Left colon (tissue), 2 donors: ENCODE measurements at regions not wholly inside any gene's neighbourhood (a gene's known extent, or its start where the extent isn't known, plus 50 kb on each side); places are given as distances from the start of the nearest gene placed in this dataset.

Source experiments
- ATAC-seq: fragments of 200-7000 bp; cut with Tn5 transposase; one replicate; pipeline ENCODE4 v1.9.1; 2020; ENCODE audit warnings: mild to moderate bottlenecking, moderate library complexity
- DNase-seq, 2 donors: peaks; one replicate each; pipeline ENCODE4 v3.0.0-alpha.2; 2020
- intact Hi-C, 2 donors: fragments of 100-400 bp; cut with DNase I in 1 of 2; cut with micrococcal nuclease in 1 of 2; formaldehyde crosslinking; loops; one replicate each; pipeline versions ENCODE4 v1.11.2 to v1.14.0; 2022; cut with DNase I, micrococcal nuclease
- donor health status: DM: no; HTN: no; CAD: no.
- donor health status: DM: yes; HTN: yes; CAD: no.

DNA sequence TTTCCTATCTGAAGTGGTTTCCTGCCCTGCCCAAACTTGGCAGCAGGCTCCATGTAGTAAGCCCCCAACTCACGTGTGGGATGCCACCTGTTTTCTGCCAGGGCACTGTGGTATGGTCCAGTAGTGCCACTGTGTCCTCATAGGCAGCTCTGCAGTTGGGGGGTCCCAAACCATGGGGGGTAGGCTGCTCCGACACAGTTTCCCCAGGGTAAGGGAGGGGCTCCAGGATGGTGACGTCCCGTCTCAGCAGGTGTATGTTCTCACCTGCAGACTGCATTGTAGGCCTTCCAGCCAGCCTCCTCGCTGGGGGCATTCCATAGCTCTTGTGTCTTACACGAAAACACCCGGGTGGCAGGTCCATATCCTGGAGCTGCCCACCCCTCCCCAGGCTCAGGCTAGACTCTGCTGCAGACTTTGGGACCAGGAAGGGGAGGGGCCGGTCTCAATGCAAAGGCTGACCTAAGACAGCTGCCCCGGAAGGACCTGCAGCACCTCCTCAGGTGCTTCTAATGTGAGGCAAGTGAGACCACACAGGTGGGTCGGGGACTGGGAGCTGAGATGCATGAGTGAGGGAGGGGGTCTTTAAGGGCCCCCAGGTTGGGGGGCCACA, 330.5 kb upstream of the IRX4 start:
- ATAC-seq (no peak), DNase-seq (no peak)
- intact Hi-C loops = no loop called here

DNA sequence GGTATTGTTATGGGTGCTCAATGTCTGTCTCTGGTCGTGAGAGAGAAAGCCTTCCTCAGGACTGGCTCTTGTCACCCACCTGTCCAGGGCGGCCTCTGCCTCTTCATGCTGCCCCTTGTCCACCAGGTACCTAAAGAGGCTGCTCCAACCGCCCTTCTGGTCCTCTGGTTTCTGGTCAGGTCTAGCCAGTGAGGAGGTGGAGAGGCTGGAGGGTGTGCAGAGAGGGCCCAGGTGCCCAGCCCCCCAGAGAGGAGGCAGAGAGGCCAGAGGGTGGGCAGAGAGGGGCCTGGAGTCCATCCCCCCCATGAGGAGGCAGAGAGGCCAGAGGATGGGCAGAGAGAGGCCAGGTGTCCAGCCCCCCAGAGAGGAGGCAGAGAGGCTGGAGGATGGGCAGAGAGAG, 329.8 kb upstream of the IRX4 start:
- no peak for ATAC-seq
- intact Hi-C loops = no loop called here

GRCh38 chr5:2208239-2208544, 325.5 kb upstream of the IRX4 start:
- ATAC-seq (no peak), DNase-seq (no peak)
- intact Hi-C loops = no loop called here

More for the DNA sequence above, 329.8 kb upstream of the IRX4 start:
- no peak for DNase-seq

DNA sequence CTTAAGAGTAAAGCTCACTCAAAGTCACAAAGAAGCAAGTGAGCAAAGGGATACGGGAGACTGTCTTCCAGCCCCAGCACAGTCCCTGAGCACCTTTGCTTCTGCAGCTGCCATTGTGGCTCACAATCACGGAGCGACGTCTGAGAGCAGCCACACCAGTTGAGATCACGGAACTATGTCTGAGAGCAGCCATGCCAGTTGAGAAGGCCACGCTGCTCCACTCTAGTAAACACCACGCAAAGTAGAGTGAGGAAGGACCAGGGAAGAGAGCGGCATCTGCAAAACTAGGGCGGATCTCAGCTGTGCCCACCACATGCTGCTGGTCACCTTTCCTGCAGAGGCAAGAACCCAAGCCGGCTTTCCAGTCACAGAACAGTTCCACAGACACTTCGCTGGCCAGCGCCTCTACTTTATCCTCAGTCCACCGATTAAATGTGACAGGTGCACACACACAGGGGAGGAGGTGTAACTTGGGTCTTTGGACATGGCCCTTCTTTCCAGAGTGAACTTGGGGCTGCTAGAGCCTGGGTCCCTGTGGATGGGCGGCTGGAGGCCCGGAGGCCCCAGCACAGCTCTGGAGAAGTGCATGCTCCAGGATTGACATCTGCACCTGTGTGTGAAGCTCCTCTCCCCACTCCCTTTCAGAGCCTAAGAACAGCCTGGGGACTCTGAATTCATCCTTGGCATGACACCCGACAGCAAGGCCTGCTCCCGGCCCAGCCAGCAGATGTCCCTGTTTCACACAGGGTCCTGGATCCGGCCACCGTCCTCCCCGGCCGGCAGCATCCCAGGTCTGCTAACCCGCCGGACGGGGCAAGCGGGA, 324.9 kb upstream of the IRX4 start:
- DNase-seq (no peak), ATAC-seq (no peak)
- intact Hi-C loops = no loop called here

- intact Hi-C loops = no loop called here
- ATAC-seq (no peak), DNase-seq (no peak)
Observed at GRCh38 chr5:2207109-2207399, 324.3 kb upstream of the IRX4 start.

DNA sequence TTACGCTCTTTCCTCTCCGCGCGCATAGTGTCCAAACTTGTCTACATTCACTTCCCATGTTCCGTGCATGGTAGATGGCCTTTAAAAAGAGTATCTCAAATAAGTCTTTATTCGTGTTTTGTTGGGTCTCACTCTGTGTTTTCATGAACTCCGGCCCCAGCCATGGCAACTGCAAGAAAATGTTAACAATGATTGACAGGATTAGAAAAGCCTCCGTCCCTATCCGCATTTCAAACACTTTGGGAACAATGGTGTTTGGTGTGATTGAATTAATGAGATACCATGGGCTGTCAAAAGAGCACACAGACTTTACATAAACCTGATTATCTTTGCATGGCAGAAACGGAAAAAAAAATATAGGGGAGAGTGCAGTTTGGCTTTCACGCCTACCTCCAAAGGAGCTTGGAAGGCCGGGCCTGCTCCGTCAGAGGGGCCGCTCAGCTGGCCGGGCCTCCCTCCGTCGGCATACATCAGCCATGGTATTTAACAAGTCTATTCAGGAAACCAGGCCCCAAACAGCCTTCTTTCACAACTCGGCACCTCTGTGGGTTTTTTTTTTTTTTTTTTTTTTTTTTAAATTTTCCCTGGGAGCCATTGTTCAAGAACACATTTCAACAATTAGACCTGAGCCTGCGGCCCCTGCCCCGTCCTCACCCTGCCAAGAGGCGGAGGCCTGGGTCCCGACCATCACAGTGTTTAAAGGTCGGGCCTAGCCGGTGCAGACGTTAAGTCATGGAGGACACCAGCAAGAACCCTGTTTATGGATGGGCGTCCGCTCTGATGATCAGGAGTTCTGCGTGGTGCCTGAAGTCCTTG, 323.8 kb upstream of the IRX4 start:
- DNase-seq = no peak
- no peak for ATAC-seq
- intact Hi-C loops = no loop called here

GRCh38 chr5:2205596-2206226, 323.0 kb upstream of the IRX4 start:
- intact Hi-C loops = no loop called here
- ATAC-seq = no peak
- no peak for DNase-seq

DNA sequence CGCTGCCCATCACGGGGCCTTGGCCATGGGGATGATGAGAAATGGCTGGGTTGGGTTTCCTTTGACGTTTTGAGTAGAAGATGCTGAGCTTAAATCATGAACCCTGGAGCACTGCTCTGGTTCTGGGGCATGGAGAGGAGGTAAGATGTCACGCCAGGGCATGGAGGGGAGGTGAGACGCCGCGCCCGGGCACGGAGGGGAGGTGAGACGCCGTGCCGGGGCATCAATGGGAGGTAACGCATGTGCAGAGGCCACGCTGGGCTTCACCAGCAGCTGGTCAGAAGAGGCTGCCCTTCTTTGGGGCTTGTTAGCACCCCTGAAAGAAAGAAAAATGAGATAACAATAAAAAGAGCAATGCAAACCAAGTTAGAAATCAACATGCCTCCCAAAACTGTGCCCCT, 322.5 kb upstream of the IRX4 start:
- intact Hi-C loops = no loop called here
- no peak for ATAC-seq
- no peak for DNase-seq

DNA sequence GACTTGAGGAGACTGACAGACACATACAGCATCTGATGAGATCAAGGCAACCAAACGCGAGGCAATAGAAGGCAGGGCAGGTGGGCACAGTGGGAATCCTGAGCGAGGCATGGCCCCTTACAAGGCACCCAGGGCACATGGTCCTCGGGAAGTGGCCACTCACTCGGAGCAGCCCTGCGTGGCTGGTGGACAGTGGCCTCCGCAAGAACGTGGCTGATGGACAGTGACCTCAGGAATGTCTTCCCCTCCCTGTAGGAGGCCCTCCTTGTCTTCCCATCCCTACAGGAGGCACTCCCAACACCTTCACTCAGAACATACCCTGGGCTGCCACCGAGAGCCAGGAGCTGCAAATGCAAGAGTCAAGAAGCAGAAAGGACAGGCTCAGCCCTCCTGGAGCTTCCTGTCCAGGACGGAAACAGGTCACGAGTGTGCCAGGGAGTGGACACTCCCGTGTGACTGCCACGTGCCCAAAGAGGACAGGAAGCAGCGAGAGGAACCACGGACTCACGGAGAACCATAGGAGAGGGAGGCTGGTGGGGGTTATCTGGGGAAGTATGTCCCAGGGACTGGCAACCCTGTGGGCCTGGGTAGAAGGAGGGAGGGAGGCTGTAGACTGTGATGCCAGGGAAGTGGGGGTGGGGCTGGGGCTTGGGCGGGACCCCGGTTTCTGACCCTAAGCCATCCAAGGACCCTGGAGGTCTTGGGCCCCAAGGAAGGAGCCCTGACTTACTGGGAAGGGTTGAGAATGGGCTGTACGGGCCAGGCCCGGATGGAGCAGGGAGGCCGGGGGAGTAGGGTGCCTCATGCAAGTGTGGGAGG, 321.9 kb upstream of the IRX4 start:
- ATAC-seq (no peak), DNase-seq (no peak)
- intact Hi-C loops = no loop called here

GRCh38 chr5:2203774-2204173, 321.0 kb upstream of the IRX4 start:
- ATAC-seq (no peak), DNase-seq (no peak)
- intact Hi-C loops = no loop called here

DNA sequence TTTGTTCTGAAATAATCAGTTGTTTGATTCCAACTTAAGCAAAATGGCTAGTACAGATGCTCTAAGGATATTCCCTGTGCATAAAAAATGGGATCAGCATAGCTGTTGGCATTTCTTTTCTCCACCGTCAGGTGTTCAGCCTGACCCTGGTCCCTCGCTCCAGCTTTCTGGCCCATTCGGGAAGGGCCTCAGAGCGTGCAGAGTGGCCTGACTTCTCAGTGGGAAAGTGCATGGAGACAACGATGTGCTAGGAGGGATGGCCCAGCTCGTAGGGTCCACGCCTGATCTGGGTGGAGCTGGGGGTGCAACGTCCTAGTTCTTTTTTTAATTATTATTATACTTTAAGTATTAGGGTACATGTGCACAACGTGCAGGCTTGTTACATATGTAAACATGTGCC, 319.1 kb upstream of the IRX4 start:
- intact Hi-C loops = no loop called here
- ATAC-seq = no peak
- DNase-seq = no peak

- intact Hi-C loops = no loop called here
- ATAC-seq (no peak), DNase-seq (no peak)
Observed at GRCh38 chr5:2201421-2201820, 318.7 kb upstream of the IRX4 start.

GRCh38 chr5:2201011-2201410, 318.3 kb upstream of the IRX4 start:
- DNase-seq = no peak
- intact Hi-C loops = no loop called here
- ATAC-seq = no peak

- DNase-seq = no peak
- no peak for ATAC-seq
Observed at GRCh38 chr5:2200261-2200950, 317.7 kb upstream of the IRX4 start.

GRCh38 chr5:2199697-2200096, 317.0 kb upstream of the IRX4 start:
- intact Hi-C loops = no loop called here
- no peak for ATAC-seq
- no peak for DNase-seq

More at GRCh38 chr5:2200261-2200950, 317.7 kb upstream of the IRX4 start:
- intact Hi-C loops = no loop called here

- ATAC-seq (no peak), DNase-seq (no peak)
- intact Hi-C loops = no loop called here
Observed at GRCh38 chr5:2196989-2197619, 314.4 kb upstream of the IRX4 start.

DNA sequence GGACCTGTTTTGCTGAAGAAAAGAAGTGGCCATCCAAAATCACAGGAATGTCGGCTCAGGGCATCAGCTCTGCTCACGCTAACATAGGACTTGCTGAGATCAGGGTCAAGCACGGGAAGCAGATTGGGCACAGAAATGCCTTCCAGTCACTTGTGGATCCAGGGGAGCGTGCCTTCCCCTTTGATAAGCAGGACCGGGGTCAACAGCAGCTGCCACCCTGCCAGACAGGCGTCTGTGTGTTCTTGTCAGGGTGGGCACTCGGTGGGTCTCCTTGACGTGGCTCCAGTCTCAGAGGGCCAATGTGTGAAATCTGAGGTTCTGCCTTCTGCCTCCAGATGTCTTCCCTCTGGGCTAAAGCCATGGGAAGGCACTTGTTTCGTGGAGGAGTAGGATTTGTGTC, 313.7 kb upstream of the IRX4 start:
- intact Hi-C loops = no loop called here
- ATAC-seq = no peak
- no peak for DNase-seq

GRCh38 chr5:2194949-2195348, 312.2 kb upstream of the IRX4 start:
- ATAC-seq (no peak), DNase-seq (no peak)
- intact Hi-C loops = no loop called here
